Lower lobe of right lung (tissue), 2 donors: ENCODE measurements at regions not wholly inside any gene's neighbourhood (a gene's known extent, or its start where the extent isn't known, plus 50 kb on each side); places are given as distances from the start of the nearest gene placed in this dataset.

Experiments
- ATAC-seq, 2 donors: fragments of 200-7000 bp; cut with Tn5 transposase; one replicate each; pipeline ENCODE4 v1.9.1; 2020 to 2022; ENCODE audit warnings: mild to moderate bottlenecking in 2 of 2, moderate library complexity in 2 of 2
- DNase-seq: peaks from one replicate; pipeline ENCODE4 v3.0.0-alpha.2; 2020
- H3K27ac ChIP-seq: fragments of 200-600 bp; one replicate; pipeline ENCODE4 v1.8.0; 2022
- H3K27me3 ChIP-seq: fragments of 200-600 bp; one replicate; pipeline ENCODE4 v1.8.0; 2022; ENCODE audit warnings: low read depth
- H3K36me3 ChIP-seq: fragments of 200-600 bp; one replicate; pipeline ENCODE4 v1.8.0; 2022; ENCODE audit warnings: mild to moderate bottlenecking
- H3K4me1 ChIP-seq: fragments of 200-600 bp; one replicate; pipeline ENCODE4 v1.8.0; 2022
- H3K4me3 ChIP-seq: fragments of 200-600 bp; one replicate; pipeline ENCODE4 v1.8.0; 2022; ENCODE audit warnings: mild to moderate bottlenecking
- H3K9me3 ChIP-seq: fragments of 200-600 bp; one replicate; pipeline ENCODE4 v1.8.0; 2022
- intact Hi-C: fragments of 100-400 bp; cut with DNase I; formaldehyde crosslinking; loops from one replicate; pipeline ENCODE4 v1.11.0; 2022
- TF ChIP-seq, protein P1 (sequence below): fragments of 200-600 bp; IDR thresholded peaks from one replicate; pipeline ENCODE4 v1.8.0; 2022; ENCODE audit warnings: antibody characterized with exemption, mild to moderate bottlenecking
- donor health status: DM: no; HTN: yes; CAD: no; lungs with severe emphysema.

DNA sequence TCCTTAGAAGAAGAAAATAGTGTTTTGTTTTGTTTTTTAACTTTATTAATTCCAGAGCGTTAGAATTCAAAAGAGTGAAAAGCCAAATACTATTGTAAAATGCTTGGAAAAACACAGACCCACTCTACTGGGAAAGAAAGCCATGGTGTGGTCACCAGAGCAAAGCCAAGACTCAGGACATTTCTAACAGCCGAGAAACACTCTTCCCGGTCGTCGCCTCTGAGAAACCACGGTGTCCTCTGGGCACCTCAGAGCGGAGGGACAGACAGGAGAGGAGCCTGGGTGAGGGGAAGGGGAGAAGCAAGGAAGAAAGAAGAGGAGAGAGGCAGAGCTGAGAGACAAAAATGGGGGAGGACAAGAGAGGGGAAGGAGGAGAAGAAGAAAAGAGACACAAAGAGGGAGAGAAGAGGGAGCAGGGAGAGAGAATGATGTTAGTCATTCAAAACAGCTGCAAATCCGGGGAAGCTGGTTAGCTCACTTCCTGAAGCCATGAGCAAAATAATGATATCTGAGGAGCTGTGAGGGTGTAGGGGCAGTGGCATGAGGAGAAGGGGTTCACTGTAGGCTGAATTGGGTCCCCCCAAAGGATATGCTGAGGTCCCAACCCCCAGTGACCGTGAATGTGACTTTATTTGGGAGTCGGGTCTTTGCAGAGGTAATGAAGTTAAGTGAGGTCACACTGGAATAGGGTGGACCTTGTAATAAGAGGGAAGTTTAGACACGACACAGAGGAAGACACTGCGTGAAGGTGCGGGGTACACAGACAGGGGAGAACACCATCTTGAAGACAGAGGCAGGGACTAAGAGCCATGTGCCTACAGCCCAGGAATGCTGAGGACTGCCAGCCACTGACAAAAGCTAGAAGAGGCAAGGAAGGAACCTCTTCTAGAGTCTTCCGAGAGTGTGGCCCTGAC is 58.2 kb upstream of the DMRTB1 start:
- Histone ChIP-seq H3K27me3 (peaks cover 4% of the 10 kb centered on the region), H3K9me3 (no peaks in the 10 kb centered on the region), H3K36me3 (no peaks in the 10 kb centered on the region), H3K4me1 (no peaks in the 10 kb centered on the region), H3K4me3 (no peak overlapping the region), H3K27ac (no peak overlapping the region)
- DNase-seq (no peak), ATAC-seq (no peak)
- TF ChIP-seq, protein P1, sequence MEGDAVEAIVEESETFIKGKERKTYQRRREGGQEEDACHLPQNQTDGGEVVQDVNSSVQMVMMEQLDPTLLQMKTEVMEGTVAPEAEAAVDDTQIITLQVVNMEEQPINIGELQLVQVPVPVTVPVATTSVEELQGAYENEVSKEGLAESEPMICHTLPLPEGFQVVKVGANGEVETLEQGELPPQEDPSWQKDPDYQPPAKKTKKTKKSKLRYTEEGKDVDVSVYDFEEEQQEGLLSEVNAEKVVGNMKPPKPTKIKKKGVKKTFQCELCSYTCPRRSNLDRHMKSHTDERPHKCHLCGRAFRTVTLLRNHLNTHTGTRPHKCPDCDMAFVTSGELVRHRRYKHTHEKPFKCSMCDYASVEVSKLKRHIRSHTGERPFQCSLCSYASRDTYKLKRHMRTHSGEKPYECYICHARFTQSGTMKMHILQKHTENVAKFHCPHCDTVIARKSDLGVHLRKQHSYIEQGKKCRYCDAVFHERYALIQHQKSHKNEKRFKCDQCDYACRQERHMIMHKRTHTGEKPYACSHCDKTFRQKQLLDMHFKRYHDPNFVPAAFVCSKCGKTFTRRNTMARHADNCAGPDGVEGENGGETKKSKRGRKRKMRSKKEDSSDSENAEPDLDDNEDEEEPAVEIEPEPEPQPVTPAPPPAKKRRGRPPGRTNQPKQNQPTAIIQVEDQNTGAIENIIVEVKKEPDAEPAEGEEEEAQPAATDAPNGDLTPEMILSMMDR: no peak
- intact Hi-C loops: no loop called here

DNA sequence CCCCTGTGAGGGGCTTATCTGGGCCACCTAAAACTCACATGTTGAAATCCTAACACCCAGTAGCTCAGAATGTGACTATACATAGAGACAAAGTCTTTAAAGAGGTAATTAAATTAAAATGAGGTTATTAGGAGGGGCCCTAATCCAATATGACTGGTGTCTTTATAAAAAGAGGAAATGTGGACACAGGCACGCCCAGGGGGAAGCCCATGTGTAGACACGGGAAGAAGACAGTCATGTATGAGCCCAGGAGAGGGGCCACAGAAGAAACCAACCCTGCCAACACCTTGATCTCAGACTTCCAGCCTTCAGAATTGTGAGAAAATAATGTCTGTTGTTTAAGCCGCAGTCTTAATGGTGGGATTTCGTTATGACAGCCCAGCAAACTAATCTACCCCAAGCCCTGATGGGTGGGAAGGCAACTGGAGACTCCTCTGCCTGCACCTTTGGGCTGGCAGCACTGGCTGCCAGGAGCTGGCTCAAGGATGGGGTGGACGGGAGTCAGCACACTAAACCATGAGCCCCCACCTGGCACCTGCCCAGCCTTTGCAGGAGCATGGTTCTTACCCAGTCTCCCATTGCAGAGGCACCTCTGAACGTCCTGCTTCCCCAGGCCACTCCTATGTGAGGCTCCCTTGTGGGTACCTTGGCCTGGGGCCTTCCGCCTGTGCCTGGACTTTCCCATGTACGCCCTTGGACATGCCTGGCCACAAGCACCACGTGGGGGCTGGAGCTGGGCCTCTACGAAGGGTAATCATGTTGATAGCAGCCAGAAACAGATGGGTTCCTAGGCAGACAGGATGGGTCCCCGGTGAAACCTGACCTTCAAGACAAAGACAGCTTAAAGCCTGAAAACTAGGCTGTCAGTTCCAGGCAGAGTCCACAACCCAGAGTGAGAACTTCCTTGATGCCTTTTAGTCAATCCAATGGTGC is 57.1 kb upstream of the DMRTB1 start:
- peaks cover 4% of the 10 kb centered on the region for H3K27me3 ChIP-seq
- H3K9me3 ChIP-seq: no peaks in the 10 kb centered on the region
- H3K4me1 ChIP-seq: no peaks in the 10 kb centered on the region
- DNase-seq: no peak
- H3K36me3 ChIP-seq: no peaks in the 10 kb centered on the region
- H3K27ac ChIP-seq: no peak overlapping the region
- ATAC-seq: no peak
- no peak overlapping the region for H3K4me3 ChIP-seq
- intact Hi-C loops: no loop called here
- TF ChIP-seq, protein P1: no peak

DNA sequence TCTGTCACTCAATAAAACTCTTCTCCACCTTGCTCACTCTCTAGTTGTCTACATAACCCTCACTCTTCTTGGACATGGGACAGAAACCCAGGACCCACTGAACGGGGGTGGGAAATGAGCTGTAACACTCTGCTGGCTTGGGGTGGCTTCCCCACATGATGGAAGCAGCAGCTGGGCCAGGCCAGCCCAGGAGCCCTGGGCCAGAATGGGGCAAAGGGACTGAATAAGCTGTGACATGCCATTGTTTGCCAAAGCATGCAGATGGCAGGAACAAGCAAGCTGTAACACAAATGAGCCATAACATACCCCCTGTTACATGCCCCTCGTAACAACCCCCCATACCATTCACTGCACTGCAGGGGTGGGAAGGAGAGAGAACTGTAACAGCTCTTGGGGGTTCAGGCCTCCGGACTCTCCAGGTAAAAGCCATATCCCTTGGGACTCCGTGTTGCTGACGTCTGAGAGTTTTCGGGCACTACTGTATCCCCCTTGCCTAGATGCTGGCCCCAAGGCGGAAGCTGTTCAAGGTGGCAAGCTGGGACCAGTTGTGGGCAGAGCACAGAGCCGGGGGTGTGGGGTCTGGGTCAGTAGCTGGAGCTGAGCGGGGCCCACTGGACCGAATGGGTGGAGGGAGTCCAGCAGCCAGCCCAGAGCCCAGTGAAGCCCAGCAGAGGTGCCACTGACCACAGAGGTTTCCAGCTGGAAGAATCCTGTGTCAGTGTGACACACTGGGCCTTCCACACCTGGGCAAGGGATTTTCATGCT is 56.1 kb upstream of the DMRTB1 start:
- ATAC-seq (no peak), DNase-seq (no peak)
- Histone ChIP-seq H3K27me3 (peaks cover 6% of the 10 kb centered on the region), H3K4me1 (no peaks in the 10 kb centered on the region), H3K27ac (no peak overlapping the region), H3K9me3 (no peaks in the 10 kb centered on the region), H3K36me3 (no peaks in the 10 kb centered on the region), H3K4me3 (no peak overlapping the region)
- TF ChIP-seq, protein P1: no peak
- intact Hi-C loops: no loop called here

DNA sequence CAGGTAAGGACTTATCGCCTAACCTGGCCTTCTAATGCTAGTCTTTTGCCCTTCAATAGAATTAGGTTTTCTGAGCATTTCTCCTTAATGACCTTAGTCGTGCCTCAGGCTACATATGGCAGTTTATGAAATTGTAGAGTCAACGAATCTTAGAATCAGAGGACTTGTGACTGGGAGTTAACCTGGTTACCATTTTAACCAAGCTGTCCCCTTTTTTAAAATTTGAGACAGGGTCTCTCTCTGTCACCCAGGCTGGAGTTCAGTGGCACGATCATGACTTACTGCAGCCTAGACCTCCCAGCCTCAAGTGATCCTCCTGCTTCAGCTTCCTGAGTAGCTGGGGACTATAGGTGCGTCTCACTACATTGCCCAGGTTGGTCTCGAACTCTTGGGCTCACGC is 53.5 kb upstream of the DMRTB1 start:
- no peaks in the 10 kb centered on the region for H3K9me3 ChIP-seq
- H3K27ac ChIP-seq: no peak overlapping the region
- intact Hi-C loops: no loop called here
- H3K36me3 ChIP-seq: no peaks in the 10 kb centered on the region
- TF ChIP-seq, protein P1: no peak
- no peaks in the 10 kb centered on the region for H3K4me1 ChIP-seq
- H3K4me3 ChIP-seq: no peak overlapping the region
- no peak for ATAC-seq
- DNase-seq: no peak
- H3K27me3 ChIP-seq: peaks cover 13% of the 10 kb centered on the region
